ENCODE measurements at regions not wholly inside any gene's neighbourhood (a gene's known extent, or its start where the extent isn't known, plus 50 kb on each side); places are given as distances from the start of the nearest gene placed in this dataset.

DNA sequence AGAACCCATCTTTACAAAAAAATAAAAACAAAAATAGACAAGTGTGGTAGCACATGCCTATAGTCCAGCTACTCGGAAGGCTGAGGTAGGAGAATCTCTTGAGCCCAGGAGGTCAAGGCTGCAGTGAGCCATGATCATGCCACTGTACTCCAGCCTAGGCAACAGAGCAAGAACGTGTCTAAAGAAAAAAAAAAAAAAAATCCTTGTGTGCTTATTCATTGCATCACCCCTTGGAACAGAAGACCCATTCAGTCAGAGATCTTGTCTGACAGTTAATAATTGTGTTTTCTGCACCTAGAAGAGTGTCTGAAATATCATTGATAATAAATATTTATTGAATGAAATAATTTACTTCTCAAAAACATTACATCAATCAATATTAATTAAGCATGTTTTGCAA, 97.4 kb upstream of the TBL1X start:
- DNase-seq = no peak
- H3K4me1 ChIP-seq (ENCODE audit: insufficient read depth, low read length) = no peaks in the 10 kb centered on the region

DNA sequence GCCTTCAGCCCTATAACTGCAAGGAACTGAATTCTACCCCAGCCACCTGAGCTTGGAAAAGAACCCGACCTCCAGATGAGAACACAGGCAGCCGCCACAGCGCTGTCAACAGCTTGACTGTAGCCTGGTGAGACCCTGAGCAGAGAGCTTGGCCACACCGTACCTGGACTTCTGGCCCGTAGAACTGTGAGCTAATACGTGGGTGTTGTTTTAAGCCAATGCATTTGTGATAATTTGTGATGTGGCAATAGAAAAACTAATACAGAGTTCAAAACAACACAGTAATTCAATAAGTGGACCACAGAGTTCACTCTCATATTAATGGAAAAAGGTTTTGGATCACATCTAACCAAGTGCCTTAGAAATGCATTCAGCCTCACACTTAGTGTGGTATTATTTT, 96.6 kb upstream of the TBL1X start:
- TF ChIP-seq EZH2phosphoT487 (IDR thresholded peaks at IDR 0.05; ENCODE audit: borderline replicate concordance, low read length) = no peak
- TF ChIP-seq, protein P1, sequence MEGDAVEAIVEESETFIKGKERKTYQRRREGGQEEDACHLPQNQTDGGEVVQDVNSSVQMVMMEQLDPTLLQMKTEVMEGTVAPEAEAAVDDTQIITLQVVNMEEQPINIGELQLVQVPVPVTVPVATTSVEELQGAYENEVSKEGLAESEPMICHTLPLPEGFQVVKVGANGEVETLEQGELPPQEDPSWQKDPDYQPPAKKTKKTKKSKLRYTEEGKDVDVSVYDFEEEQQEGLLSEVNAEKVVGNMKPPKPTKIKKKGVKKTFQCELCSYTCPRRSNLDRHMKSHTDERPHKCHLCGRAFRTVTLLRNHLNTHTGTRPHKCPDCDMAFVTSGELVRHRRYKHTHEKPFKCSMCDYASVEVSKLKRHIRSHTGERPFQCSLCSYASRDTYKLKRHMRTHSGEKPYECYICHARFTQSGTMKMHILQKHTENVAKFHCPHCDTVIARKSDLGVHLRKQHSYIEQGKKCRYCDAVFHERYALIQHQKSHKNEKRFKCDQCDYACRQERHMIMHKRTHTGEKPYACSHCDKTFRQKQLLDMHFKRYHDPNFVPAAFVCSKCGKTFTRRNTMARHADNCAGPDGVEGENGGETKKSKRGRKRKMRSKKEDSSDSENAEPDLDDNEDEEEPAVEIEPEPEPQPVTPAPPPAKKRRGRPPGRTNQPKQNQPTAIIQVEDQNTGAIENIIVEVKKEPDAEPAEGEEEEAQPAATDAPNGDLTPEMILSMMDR (conservative IDR thresholded peaks at IDR 0.05; ENCODE audit: low read depth, low read length) = no peak
- no peak for TF ChIP-seq EZH2 (IDR thresholded peaks at IDR 0.05; ENCODE audit: low read length, unreplicated experiment)
- no peaks in the 10 kb centered on the region for H3F3A ChIP-seq (ENCODE audit: low read length, unreplicated experiment)
- ATAC-seq = no peak
- H3K4me3 ChIP-seq (ENCODE audit: low read length) = no peak overlapping the region
- H3K27ac ChIP-seq (ENCODE audit: low read length) = no peak overlapping the region
- BruUV-seq (replicated peaks) = no TSS peak
- H4K20me1 ChIP-seq (ENCODE audit: low read length) = no peaks in the 10 kb centered on the region
- H3K9me3 ChIP-seq (ENCODE audit: low read length) = no peaks in the 10 kb centered on the region
- H3K9ac ChIP-seq (ENCODE audit: low read length) = no peak overlapping the region
- H3K4me2 ChIP-seq (ENCODE audit: low read length) = no peak overlapping the region
- no peaks in the 10 kb centered on the region for H3K36me3 ChIP-seq (ENCODE audit: low read depth, low read length)
- DNase-seq = no peak
- ChIA-PET POLR2A (ENCODE audit: unreplicated experiment) (no interaction called here), CTCF (no interaction called here)
- H3K4me1 ChIP-seq (ENCODE audit: insufficient read depth, low read length) = no peaks in the 10 kb centered on the region
- intact Hi-C loops (cut with micrococcal nuclease) = no loop called here
- no peak overlapping the region for H2AFZ ChIP-seq (ENCODE audit: low read length)
- H3K79me2 ChIP-seq (ENCODE audit: low read length) = no peaks in the 10 kb centered on the region
- H3K9me2 ChIP-seq (replicated peaks; ENCODE audit: low read length) = no peaks in the 10 kb centered on the region
- no peaks in the 10 kb centered on the region for H3K27me3 ChIP-seq (ENCODE audit: low read length)

More for the DNA sequence above, 97.4 kb upstream of the TBL1X start:
- ChIA-PET CTCF (no interaction called here), POLR2A (ENCODE audit: unreplicated experiment) (no interaction called here)
- no peaks in the 10 kb centered on the region for H3K36me3 ChIP-seq (ENCODE audit: low read depth, low read length)
- intact Hi-C loops (cut with micrococcal nuclease) = no loop called here
- ATAC-seq = no peak
- H3F3A ChIP-seq (ENCODE audit: low read length, unreplicated experiment) = no peaks in the 10 kb centered on the region
- no peak overlapping the region for H3K4me2 ChIP-seq (ENCODE audit: low read length)
- H3K27ac ChIP-seq (ENCODE audit: low read length) = no peak overlapping the region
- H3K27me3 ChIP-seq (ENCODE audit: low read length) = no peaks in the 10 kb centered on the region
- no peak for TF ChIP-seq EZH2phosphoT487 (IDR thresholded peaks at IDR 0.05; ENCODE audit: borderline replicate concordance, low read length)
- TF ChIP-seq, protein P1 (conservative IDR thresholded peaks at IDR 0.05; ENCODE audit: low read depth, low read length) = no peak
- TF ChIP-seq EZH2 (IDR thresholded peaks at IDR 0.05; ENCODE audit: low read length, unreplicated experiment) = no peak
- no peaks in the 10 kb centered on the region for H3K9me3 ChIP-seq (ENCODE audit: low read length)
- no peaks in the 10 kb centered on the region for H3K79me2 ChIP-seq (ENCODE audit: low read length)
- no peaks in the 10 kb centered on the region for H3K9me2 ChIP-seq (replicated peaks; ENCODE audit: low read length)
- no TSS peak for BruUV-seq (replicated peaks)
- H3K9ac ChIP-seq (ENCODE audit: low read length) = no peak overlapping the region
- H4K20me1 ChIP-seq (ENCODE audit: low read length) = no peaks in the 10 kb centered on the region
- no peak overlapping the region for H2AFZ ChIP-seq (ENCODE audit: low read length)
- H3K4me3 ChIP-seq (ENCODE audit: low read length) = no peak overlapping the region

DNA sequence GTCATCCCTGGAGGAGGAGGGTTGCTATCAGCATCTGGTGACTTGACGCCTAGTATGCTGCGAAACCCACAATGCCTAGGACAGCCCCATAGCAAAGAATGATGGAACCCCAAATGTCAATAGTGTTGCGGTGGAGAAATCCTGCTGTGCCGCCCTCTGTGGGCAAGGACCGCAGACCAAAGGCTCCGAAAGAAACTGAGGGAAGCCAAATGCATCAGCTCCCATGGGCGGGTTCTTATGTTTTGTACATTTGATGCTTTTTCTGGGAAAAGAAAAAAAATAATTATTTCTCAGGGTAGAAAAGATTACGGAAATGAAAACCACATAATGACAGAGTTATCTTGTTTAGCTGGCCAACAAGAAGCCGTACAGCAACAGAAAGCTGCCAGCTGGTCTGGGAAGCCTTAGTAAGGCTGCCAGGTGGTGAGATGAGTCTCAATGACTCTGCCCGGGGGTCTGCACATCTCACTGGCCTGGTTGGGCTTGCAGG, 95.0 kb upstream of the TBL1X start:
- no peaks in the 10 kb centered on the region for H3K36me3 ChIP-seq (ENCODE audit: low read depth, low read length)
- H2AFZ ChIP-seq (ENCODE audit: low read length) = no peak overlapping the region
- intact Hi-C loops (cut with micrococcal nuclease) = no loop called here
- no peaks in the 10 kb centered on the region for H3F3A ChIP-seq (ENCODE audit: low read length, unreplicated experiment)
- no peaks in the 10 kb centered on the region for H3K9me3 ChIP-seq (ENCODE audit: low read length)
- H3K4me1 ChIP-seq (ENCODE audit: insufficient read depth, low read length) = peaks cover 11% of the 10 kb centered on the region
- no peak for DNase-seq
- no peaks in the 10 kb centered on the region for H3K27me3 ChIP-seq (ENCODE audit: low read length)
- ATAC-seq = no peak
- no peak overlapping the region for H3K27ac ChIP-seq (ENCODE audit: low read length)
- no peak overlapping the region for H3K4me2 ChIP-seq (ENCODE audit: low read length)
- H3K79me2 ChIP-seq (ENCODE audit: low read length) = no peaks in the 10 kb centered on the region
- ChIA-PET CTCF (no interaction called here), POLR2A (ENCODE audit: unreplicated experiment) (no interaction called here)
- H4K20me1 ChIP-seq (ENCODE audit: low read length) = no peaks in the 10 kb centered on the region
- no TSS peak for BruUV-seq (replicated peaks)
- H3K9me2 ChIP-seq (replicated peaks; ENCODE audit: low read length) = no peaks in the 10 kb centered on the region
- TF ChIP-seq, protein P1 (conservative IDR thresholded peaks at IDR 0.05; ENCODE audit: low read depth, low read length) = no peak
- TF ChIP-seq EZH2phosphoT487 (IDR thresholded peaks at IDR 0.05; ENCODE audit: borderline replicate concordance, low read length) (no peak), EZH2 (IDR thresholded peaks at IDR 0.05; ENCODE audit: low read length, unreplicated experiment) (no peak)
- H3K9ac ChIP-seq (ENCODE audit: low read length) = no peak overlapping the region
- no peak overlapping the region for H3K4me3 ChIP-seq (ENCODE audit: low read length)

All from PC-3 (cell line).